Muscle of back (tissue), 3 donors: ENCODE measurements at regions not wholly inside any gene's neighbourhood (a gene's known extent, or its start where the extent isn't known, plus 50 kb on each side); places are given as distances from the start of the nearest gene placed in this dataset.

Experiments used
- DNase-seq, 3 donors: peaks; one replicate each; pipeline versions ENCODE4 v3.0.0 to v3.0.0-alpha.2; 2013

DNA sequence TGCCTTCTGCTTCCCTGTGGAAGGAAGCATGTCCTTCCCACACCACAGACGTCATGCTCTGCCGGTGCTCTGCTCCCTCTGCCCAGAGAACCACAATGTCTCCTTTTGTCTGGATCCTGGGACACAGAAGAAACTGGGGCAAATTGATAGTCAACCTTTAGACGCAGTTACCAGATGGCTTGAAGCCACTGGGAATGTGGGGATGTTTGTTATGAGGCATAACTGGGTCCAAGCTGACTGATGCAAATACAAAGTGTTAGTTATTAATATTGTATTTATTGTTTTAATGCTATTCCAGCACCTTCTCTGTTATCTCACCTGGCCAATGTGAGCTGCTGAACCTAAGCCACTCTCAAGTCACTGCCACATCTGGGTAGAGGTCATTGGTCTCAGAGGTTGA lies 322.2 kb downstream of the SHANK2 start:
- no peak for DNase-seq

GRCh38 chr11:70931430-70931829 lies 320.9 kb downstream of the SHANK2 start:
- DNase-seq = no peak

DNA sequence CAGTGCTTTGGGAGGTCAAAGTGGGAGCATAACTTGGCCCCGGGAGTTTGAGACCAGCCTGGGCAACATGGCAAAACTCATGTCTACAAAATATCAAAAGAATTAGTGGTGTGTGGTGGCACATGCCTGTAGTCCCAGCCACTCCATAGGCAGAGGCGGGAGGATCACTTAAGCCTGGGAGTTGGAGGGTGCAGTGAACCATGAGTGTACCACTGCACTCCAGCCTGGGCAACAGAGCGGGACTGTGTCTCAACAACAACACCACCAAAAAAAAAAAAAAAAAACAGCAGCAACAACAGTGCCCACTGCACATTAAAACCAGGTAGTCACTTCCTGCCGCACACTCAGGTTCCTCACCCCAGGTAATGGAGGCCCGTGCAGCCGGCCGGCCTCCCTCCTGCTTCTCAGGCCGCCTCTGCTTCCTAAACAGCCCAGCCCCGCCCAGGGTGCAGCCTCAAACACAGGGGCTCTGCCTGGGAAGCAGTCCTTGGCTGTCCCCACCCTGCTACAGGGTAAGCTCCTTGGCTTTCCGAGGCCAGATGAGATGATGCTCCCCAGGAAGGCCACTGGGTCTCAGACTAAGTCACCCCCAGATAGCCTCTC lies 318.3 kb downstream of the SHANK2 start:
- no peak for DNase-seq

DNA sequence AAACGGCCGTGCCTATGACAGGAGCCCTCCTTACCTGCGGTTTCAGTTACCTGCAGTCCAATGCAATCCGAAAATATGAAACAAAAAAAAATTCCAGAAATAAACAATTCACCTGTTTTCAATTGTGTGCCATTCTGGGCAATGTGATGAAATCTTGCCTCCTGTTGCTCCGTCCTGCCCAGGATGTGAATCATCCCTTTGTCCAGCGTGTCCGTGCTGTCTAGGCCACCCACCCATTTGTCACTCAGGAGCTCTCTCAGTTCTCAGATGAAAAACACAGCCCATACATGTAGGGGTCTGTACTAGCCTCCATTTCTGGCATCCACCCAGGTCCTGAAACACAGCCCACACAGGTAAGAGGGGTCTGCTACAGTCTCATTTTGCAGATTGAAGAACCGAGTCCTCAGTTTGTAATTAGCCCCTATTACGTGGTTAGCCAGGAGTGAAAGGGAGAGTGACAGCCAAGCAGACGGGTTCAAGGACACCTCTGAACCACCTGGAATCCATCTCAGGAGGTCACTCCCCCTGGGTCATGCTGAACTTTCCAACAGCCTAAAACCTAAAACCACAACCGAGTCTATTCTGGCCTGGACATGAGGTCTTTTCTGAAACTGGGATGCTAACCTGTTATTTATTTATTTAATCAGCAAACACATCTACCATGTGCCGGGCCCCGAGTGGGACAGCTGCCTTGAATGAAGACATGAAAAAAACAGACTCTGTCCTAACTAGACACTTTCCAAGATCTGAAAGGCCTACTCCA lies 317.2 kb downstream of the SHANK2 start:
- DNase-seq = no peak

DNA sequence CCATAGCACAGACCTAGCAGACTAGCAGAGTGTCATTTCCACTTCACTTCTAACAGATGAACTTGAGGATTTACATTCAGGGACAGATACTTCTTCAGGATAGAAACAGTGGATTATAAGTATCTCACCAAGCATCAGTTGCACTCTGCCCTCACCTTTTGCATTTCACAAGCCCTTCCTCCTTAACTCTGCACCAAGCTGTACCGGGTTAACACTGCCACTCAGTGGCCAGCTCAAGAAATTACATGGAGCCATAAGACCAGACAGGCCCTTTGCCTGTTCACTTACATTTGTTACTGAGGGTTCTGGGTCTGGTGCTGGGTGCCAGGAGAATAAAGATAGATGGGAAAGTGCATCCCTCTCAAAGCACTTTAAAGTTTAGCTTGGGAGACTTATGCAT lies 309.8 kb downstream of the SHANK2 start:
- no peak for DNase-seq

GRCh38 chr11:70944141-70944540 lies 308.2 kb downstream of the SHANK2 start:
- no peak for DNase-seq

- no peak for DNase-seq
Observed at GRCh38 chr11:70944636-70945035, 307.7 kb downstream of the SHANK2 start.

DNA sequence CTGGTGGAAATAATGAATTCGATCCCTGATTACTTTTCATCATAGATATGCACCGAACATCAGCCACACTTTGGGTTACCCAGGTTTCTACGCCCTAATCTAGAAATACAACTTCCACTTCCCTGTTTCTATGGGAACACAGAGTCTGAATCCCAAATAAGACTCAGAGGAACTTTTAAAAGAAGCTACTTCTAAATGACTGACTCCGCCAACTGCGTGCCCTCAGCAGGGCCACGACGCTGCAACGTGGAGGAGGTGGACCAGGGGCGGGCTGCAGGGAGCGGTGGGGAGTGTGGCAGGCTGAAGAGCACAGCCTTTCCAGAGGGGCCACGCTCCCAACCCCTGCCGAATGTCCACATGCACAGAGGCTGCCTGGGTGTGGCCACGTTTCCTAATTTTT lies 304.0 kb downstream of the SHANK2 start:
- DNase-seq = no peak

GRCh38 chr11:70948855-70949531 lies 303.4 kb downstream of the SHANK2 start:
- no peak for DNase-seq

GRCh38 chr11:70951139-70951804 lies 301.1 kb downstream of the SHANK2 start:
- DNase-seq = no peak

DNA sequence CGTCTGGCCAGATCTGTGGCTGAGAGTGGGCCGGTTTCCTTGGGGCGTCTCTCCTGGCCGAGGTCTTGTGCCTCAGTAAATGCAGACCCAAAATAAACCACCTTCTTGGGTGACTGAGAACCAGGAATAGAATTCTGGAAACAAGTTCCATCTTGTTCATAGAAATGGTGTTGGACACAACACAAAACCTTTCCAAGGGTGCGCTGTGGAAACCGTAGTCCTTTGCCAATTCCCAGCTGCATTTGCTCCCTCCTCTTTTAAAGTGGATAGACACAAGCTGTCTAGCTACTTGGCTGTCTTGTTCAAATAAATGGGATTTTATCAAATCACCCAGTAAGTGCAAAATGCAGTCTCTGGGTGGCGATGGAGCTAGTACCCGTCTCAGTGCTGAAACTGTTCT lies 300.2 kb downstream of the SHANK2 start:
- no peak for DNase-seq

DNA sequence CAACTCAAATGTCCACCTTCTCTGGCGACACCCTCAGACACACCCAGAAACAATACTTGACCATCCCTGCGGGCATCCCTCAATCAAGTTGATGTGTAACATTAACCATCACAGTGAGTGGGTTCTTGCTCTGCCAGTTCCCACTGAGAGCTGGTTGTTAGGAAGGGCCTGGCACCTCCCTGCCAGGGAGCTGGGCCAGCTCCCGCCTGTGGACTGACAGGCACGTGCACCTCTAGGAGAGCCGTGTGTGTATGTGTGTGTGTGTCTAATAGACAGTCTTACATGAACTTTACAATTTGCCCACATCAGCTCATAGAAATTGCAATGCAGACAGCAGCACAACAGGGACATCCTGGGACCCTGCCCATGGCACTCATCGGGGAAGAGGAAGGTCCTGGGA lies 298.7 kb downstream of the SHANK2 start:
- DNase-seq = no peak

DNA sequence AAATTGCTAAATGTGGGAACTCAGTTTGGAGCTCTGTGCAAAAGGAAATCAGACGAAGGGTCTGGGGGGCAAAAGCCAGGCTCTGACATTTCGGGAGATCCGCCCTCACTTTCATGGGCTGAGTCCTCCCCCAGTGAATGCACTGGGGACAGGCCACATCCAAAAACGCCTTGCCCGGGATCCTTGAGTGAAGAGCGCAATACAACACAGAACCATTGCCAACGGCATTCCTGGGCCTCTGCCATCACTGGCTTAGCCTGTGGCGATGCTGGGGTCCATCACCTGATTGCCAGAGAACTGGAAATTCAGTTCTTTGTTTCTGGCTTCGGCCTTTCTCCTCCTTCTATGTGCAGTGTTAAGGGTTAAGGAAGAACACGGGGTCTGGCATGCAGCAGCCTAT lies 297.9 kb downstream of the SHANK2 start:
- no peak for DNase-seq
